ENCODE measurements at regions not wholly inside any gene's neighbourhood (a gene's known extent, or its start where the extent isn't known, plus 50 kb on each side); places are given as distances from the start of the nearest gene placed in this dataset.

- Histone ChIP-seq H3K18ac (ENCODE audit: insufficient read length, low read depth, low read length) (peak overlapping the region; percentile 33), H3K9ac (ENCODE audit: extremely low read depth, insufficient read length, low read length) (no peak overlapping the region), H3K79me1 (ENCODE audit: insufficient read depth, low read depth, low read length, poor library complexity, severe bottlenecking) (no peaks in the 10 kb centered on the region), H4K8ac (replicated peaks; ENCODE audit: insufficient read length, low read depth, low read length) (no peak overlapping the region), H3T11ph (ENCODE audit: low read length) (no peak overlapping the region), H3K4ac (ENCODE audit: low read depth, low read length) (no peak overlapping the region), H3K23me2 (ENCODE audit: insufficient read length, low read depth, low read length, poor library complexity, severe bottlenecking) (no peaks in the 10 kb centered on the region), H3K9me3 (ENCODE audit: control insufficient read depth, low read depth, low read length) (no peaks in the 10 kb centered on the region), H3K56ac (ENCODE audit: insufficient read length, low read depth, low read length) (no peak overlapping the region), H3K79me2 (ENCODE audit: insufficient read depth, low read length) (no peaks in the 10 kb centered on the region), H3K27me3 (ENCODE audit: insufficient read depth, low read length) (no peaks in the 10 kb centered on the region), H3K4me1 (ENCODE audit: insufficient read depth, low read length) (peaks cover 5% of the 10 kb centered on the region), H2BK120ac (ENCODE audit: low read depth, low read length, poor library complexity, severe bottlenecking) (no peak overlapping the region), H3K27ac (ENCODE audit: insufficient read length, low read depth, low read length) (no peak overlapping the region), H4K5ac (ENCODE audit: insufficient read length, low read depth, low read length) (no peak overlapping the region), H2BK20ac (ENCODE audit: low read depth, low read length, poor library complexity, severe bottlenecking) (no peak overlapping the region), H3K14ac (ENCODE audit: insufficient read depth, low read length) (no peak overlapping the region), H2AFZ (ENCODE audit: low read length) (no peak overlapping the region), H2AK5ac (ENCODE audit: insufficient read length, low read length) (no peak overlapping the region), H4K91ac (ENCODE audit: insufficient read length, low read depth, low read length) (no peak overlapping the region), H2BK12ac (ENCODE audit: insufficient read length, low read depth, low read length) (no peak overlapping the region), H3K4me2 (ENCODE audit: insufficient read depth, insufficient read length, low read length) (no peak overlapping the region), H4K20me1 (ENCODE audit: control insufficient read depth, insufficient read depth, insufficient read length) (no peaks in the 10 kb centered on the region), H3K23ac (ENCODE audit: insufficient read length, low read depth, low read length) (no peak overlapping the region), H2BK15ac (ENCODE audit: low read depth, low read length) (no peak overlapping the region), H2BK5ac (ENCODE audit: insufficient read length, low read length) (no peak overlapping the region)
- DNase-seq = no peak
- Mint-ChIP-seq H3K4me3 (no peak overlapping the region), H3K27me3 (ENCODE audit: low read depth) (peaks cover 3% of the 10 kb centered on the region), H3K4me1 (peaks cover 25 to 40% of the 10 kb centered on the region in 2 experiments), H3K27ac (peak overlapping the region in 2 of 3 experiments; percentile 47 to 66; a peak in 1 of 7 replicates), H3K36me3 (ENCODE audit: insufficient read depth in 1 of 3, low read depth in 3 of 3) (no peaks in the 10 kb centered on the region), H3K9me3 (no peaks in the 10 kb centered on the region)
- TF ChIP-seq CTCF (conservative IDR thresholded peaks at IDR 0.05) = no peak
- no CpG with 5 or more reads among the region's 13 CpGs for WGBS (ENCODE audit: extremely low coverage, insufficient read length, low lambda C conversion rate)
Observed at GRCh38 chr12:3336606-3337311, 154.2 kb upstream of the PRMT8 start.
